SK-N-SH (cell line): ENCODE measurements at regions not wholly inside any gene's neighbourhood (a gene's known extent, or its start where the extent isn't known, plus 50 kb on each side); places are given as distances from the start of the nearest gene placed in this dataset.

ENCODE experiments used
- CTCF ChIA-PET: fragments of 300-600, 350-600 bp; formaldehyde crosslinking; extraction: SDS; loops from one replicate; lab custom pipeline; 2021; lab: Yijun Ruan, JAX
- POLR2A ChIA-PET: fragments of 350-600 bp; sonication (Branson Sonifier 250); formaldehyde crosslinking; extraction: SDS; loops from one replicate; lab custom pipeline; 2020; ENCODE audit warnings: antibody characterized with exemption, inconsistent platforms; lab: Yijun Ruan, JAX
- DNase-seq: peaks from one replicate; pipeline ENCODE4 v3.0.0; 2012
- H2AFZ ChIP-seq: fragments of 200-600 bp; sonication (generic); 2 replicates; pipeline ENCODE4 v1.8.1; 2016; ENCODE audit warnings: antibody characterized with exemption, mild to moderate bottlenecking, low read depth
- H3F3A ChIP-seq: fragments of 200-600 bp; sonication (generic); replicated peaks from 2 replicates; pipeline ENCODE3; 2016; ENCODE audit warnings: antibody characterized with exemption, mild to moderate bottlenecking; ENCODE audit not compliant: insufficient read depth
- H3K27ac ChIP-seq, 2 experiments: fragments of 200-500 bp in 1 of 2; fragments of 200-600 bp in 1 of 2; sonication (Bioruptor generic) in 1 of 2; sonication (generic), shearing (Covaris generic) in 1 of 2; 2 replicates each; pipeline versions ENCODE4 v1.5.1 to v1.6.1; 2014 to 2016; ENCODE audit warnings: low read depth in 2 of 2, inconsistent platforms in 1 of 2, low read length in 1 of 2, mild to moderate bottlenecking in 1 of 2, mixed read lengths in 1 of 2
- H3K27me3 ChIP-seq: fragments of 200-600 bp; sonication (generic), shearing (Covaris generic); 2 replicates; pipeline ENCODE4 v1.6.1; 2016; ENCODE audit warnings: mixed run types; ENCODE audit not compliant: insufficient read depth
- H3K36me3 ChIP-seq, 2 experiments: fragments of 200-500 bp in 1 of 2; fragments of 200-600 bp in 1 of 2; sonication (Bioruptor generic) in 1 of 2; sonication (generic) in 1 of 2; replicated peaks in 1 of 2; 2 replicates each; pipeline versions ENCODE3 to v1.5.1; 2014 to 2016; ENCODE audit warnings: low read length in 1 of 2, mild to moderate bottlenecking in 1 of 2; ENCODE audit not compliant: insufficient read depth in 2 of 2, control insufficient read depth in 1 of 2
- H3K4me1 ChIP-seq, 2 experiments: fragments of 200-500 bp in 1 of 2; fragments of 200-600 bp in 1 of 2; sonication (Bioruptor generic) in 1 of 2; sonication (generic), shearing (Covaris generic) in 1 of 2; 2 replicates each; pipeline versions ENCODE4 v1.5.1 to v1.6.1; 2014 to 2016; ENCODE audit warnings: low read depth in 1 of 2, low read length in 1 of 2, mixed run types in 1 of 2; ENCODE audit not compliant: insufficient read depth in 2 of 2, control insufficient read depth in 1 of 2
- H3K4me2 ChIP-seq: fragments of 200-600 bp; sonication (generic), shearing (Covaris generic); 2 replicates; pipeline ENCODE4 v1.6.1; 2017; ENCODE audit warnings: mixed run types
- H3K4me3 ChIP-seq, 2 experiments: fragments of 200-500 bp in 1 of 2; fragments of 200-600 bp in 1 of 2; sonication (Bioruptor generic) in 1 of 2; sonication (generic), shearing (Covaris generic) in 1 of 2; 2 replicates each; pipeline versions ENCODE4 v1.5.1 to v1.8.1; 2014 to 2016; ENCODE audit warnings: low read depth in 2 of 2, inconsistent platforms in 1 of 2, low read length in 1 of 2, mild to moderate bottlenecking in 1 of 2, mixed read lengths in 1 of 2, moderate library complexity in 1 of 2
- H3K79me2 ChIP-seq: fragments of 200-600 bp; sonication (generic); 2 replicates; pipeline ENCODE4 v1.8.1; 2017; ENCODE audit warnings: mild to moderate bottlenecking; ENCODE audit not compliant: insufficient read depth
- H3K9ac ChIP-seq: fragments of 200-600 bp; sonication (generic); 2 replicates; pipeline ENCODE4 v1.6.1; 2017; ENCODE audit warnings: mixed run types
- H3K9me2 ChIP-seq: fragments of 200-600 bp; sonication (generic); 2 replicates; pipeline ENCODE4 v1.6.1; 2017; ENCODE audit warnings: mixed run types
- H3K9me3 ChIP-seq: fragments of 200-600 bp; sonication (generic); 2 replicates; pipeline ENCODE4 v1.6.1; 2017; ENCODE audit warnings: mixed run types, mild to moderate bottlenecking, moderate library complexity
- H4K20me1 ChIP-seq: fragments of 200-600 bp; sonication (generic); 2 replicates; pipeline ENCODE4 v1.6.1; 2017; ENCODE audit warnings: mild to moderate bottlenecking, mixed run types; ENCODE audit not compliant: insufficient read depth
- CHD2 ChIP-seq: fragments of 150-350 bp; IDR thresholded peaks from 2 replicates; pipeline ENCODE4 v1.6.1; 2018; ENCODE audit warnings: low read length; ENCODE audit not compliant: partially characterized antibody
- EZH2phosphoT487 ChIP-seq: fragments of 200-600 bp; sonication (generic); IDR thresholded peaks from 2 replicates; pipeline ENCODE4 v1.6.1; 2017; ENCODE audit warnings: low read depth, mixed run types, mild to moderate bottlenecking, antibody characterized with exemption, moderate library complexity, borderline replicate concordance
- FOXJ3 ChIP-seq: sonication (generic); formaldehyde crosslinking; IDR thresholded peaks from 2 replicates; pipeline ENCODE4 v1.5.1; 2020; ENCODE audit warnings: mild to moderate bottlenecking, missing genetic modification reagents
- FOXM1 ChIP-seq: IDR thresholded peaks from 2 replicates; pipeline ENCODE4 v1.4.0; 2012; ENCODE audit warnings: low read depth, mild to moderate bottlenecking
- GABPA ChIP-seq: IDR thresholded peaks from 2 replicates; pipeline ENCODE4 v1.4.0; 2012; ENCODE audit warnings: low read depth, mild to moderate bottlenecking
- MXI1 ChIP-seq: IDR thresholded peaks from 2 replicates; pipeline ENCODE4 v1.6.1; 2012; ENCODE audit warnings: mild to moderate bottlenecking, low read depth, low read length, improper control_type of control experiment
- NRF1 ChIP-seq: IDR thresholded peaks from 2 replicates; pipeline ENCODE4 v1.6.1; 2012; ENCODE audit warnings: low read depth, mild to moderate bottlenecking, low read length
- RCOR1 ChIP-seq: fragments of 150-350 bp; IDR thresholded peaks from 2 replicates; pipeline ENCODE4 v1.6.1; 2017; ENCODE audit warnings: antibody characterized with exemption, low read length
- RXRA ChIP-seq: IDR thresholded peaks from 2 replicates; pipeline ENCODE4 v1.4.0; 2012; ENCODE audit warnings: low read depth, mild to moderate bottlenecking, borderline replicate concordance
- SIN3A ChIP-seq: IDR thresholded peaks from 2 replicates; pipeline ENCODE4 v1.6.1; 2012; ENCODE audit warnings: low read depth, mild to moderate bottlenecking, low read length, moderate library complexity, borderline replicate concordance
- TAF1 ChIP-seq: IDR thresholded peaks from 2 replicates; pipeline ENCODE4 v1.6.1; 2012; ENCODE audit warnings: low read depth, mild to moderate bottlenecking, low read length, moderate library complexity, borderline replicate concordance
- TCF12 ChIP-seq: IDR thresholded peaks from 2 replicates; pipeline ENCODE4 v1.4.0; 2012
- TEAD4 ChIP-seq: IDR thresholded peaks from 2 replicates; pipeline ENCODE4 v1.4.0; 2012; ENCODE audit warnings: mild to moderate bottlenecking, borderline replicate concordance; ENCODE audit not compliant: insufficient read depth
- WGBS: methylation state at CpG from one replicate; pipeline ENCODE4 v1.1.6; 2017; ENCODE audit warnings: low lambda C conversion rate; 5-methylcytosine and 5-hydroxymethylcytosine counted together
- TF ChIP-seq, protein P1 (sequence below): fragments of 150-350 bp; IDR thresholded peaks from 2 replicates; pipeline ENCODE4 v1.6.1; 2016; ENCODE audit warnings: mild to moderate bottlenecking, low read depth, low read length
- TF ChIP-seq, protein P2 (sequence below): IDR thresholded peaks from 2 replicates; pipeline ENCODE4; 2012
- TF ChIP-seq, protein P3 (sequence below): IDR thresholded peaks from 2 replicates; pipeline ENCODE4 v1.6.1; 2012; ENCODE audit warnings: mild to moderate bottlenecking, low read depth, low read length, moderate library complexity
- TF ChIP-seq, protein P4 (sequence below): fragments of 200-600 bp; sonication (generic); IDR thresholded peaks from 2 replicates; pipeline ENCODE4 v1.6.1; 2017; ENCODE audit warnings: antibody characterized with exemption, mild to moderate bottlenecking, moderate library complexity

DNA sequence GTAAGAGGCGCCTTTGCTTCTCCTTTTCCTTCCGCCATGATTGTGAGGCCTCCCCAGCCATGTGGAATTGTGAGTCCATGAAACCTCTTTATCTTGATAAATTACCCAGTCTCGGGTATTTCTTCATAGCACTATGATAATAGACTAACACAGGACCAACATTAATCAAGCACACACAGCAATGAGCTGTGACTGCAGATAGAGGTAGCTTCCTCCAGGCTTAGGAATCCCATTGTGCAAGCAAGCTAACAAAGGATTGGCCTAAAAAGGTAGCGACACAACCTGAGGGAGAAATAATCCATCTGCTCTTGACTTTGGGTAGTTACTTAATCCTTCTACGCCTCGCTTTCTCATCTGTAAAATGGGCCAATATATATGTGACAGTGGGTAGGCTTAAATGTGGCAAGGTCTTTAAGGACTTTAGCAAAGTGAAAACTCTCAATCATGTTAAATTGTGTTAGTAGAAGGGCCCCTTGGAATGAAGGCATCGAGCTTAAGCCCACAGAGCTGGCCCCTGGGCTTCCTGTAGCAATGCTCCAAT is 393.6 kb downstream of the SOX9 start:
- H3K36me3 ChIP-seq = no peaks in the 10 kb centered on the region
- CTCF ChIA-PET = interaction anchor here (1.0 to 1.7 kb wide), 4 partner anchors 11 to 43 kb away, joined by 3 to 5 read pairs (median 4); no protein-coding TSS in a partner anchor

More for the DNA sequence above, 393.6 kb downstream of the SOX9 start:
- no peak overlapping the region for H3K4me3 ChIP-seq
- H3K27me3 ChIP-seq = no peaks in the 10 kb centered on the region
- POLR2A ChIA-PET = no interaction called here
- peaks cover 9 to 33% of the 10 kb centered on the region in 2 experiments; a peak in 3 of 4 replicates for H3K4me1 ChIP-seq
- no peak for DNase-seq
- no peaks in the 10 kb centered on the region for H3K9me3 ChIP-seq
- H4K20me1 ChIP-seq = no peaks in the 10 kb centered on the region
- peak overlapping the region; percentile 68 for H2AFZ ChIP-seq
- H3K27ac ChIP-seq = peak overlapping the region in 1 of 2 experiments; percentile 84; a peak in 2 of 4 replicates
- H3K9me2 ChIP-seq = no peaks in the 10 kb centered on the region
- peaks cover 4% of the 10 kb centered on the region for H3F3A ChIP-seq
- H3K4me2 ChIP-seq = peak overlapping the region; percentile 55
- TF ChIP-seq RXRA = no peak
- TF ChIP-seq RCOR1 = no peak
- TF ChIP-seq, protein P1, sequence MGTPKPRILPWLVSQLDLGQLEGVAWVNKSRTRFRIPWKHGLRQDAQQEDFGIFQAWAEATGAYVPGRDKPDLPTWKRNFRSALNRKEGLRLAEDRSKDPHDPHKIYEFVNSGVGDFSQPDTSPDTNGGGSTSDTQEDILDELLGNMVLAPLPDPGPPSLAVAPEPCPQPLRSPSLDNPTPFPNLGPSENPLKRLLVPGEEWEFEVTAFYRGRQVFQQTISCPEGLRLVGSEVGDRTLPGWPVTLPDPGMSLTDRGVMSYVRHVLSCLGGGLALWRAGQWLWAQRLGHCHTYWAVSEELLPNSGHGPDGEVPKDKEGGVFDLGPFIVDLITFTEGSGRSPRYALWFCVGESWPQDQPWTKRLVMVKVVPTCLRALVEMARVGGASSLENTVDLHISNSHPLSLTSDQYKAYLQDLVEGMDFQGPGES = no peak
- TF ChIP-seq, protein P2, sequence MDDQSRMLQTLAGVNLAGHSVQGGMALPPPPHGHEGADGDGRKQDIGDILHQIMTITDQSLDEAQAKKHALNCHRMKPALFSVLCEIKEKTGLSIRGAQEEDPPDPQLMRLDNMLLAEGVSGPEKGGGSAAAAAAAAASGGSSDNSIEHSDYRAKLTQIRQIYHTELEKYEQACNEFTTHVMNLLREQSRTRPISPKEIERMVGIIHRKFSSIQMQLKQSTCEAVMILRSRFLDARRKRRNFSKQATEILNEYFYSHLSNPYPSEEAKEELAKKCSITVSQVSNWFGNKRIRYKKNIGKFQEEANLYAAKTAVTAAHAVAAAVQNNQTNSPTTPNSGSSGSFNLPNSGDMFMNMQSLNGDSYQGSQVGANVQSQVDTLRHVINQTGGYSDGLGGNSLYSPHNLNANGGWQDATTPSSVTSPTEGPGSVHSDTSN = no peak
- no peak for TF ChIP-seq TCF12
- no peak for TF ChIP-seq FOXJ3 (CRISPR knock-in tag)
- no peak for TF ChIP-seq TAF1
- no peak for TF ChIP-seq EZH2phosphoT487
- no peak for TF ChIP-seq TEAD4
- TF ChIP-seq, protein P3, sequence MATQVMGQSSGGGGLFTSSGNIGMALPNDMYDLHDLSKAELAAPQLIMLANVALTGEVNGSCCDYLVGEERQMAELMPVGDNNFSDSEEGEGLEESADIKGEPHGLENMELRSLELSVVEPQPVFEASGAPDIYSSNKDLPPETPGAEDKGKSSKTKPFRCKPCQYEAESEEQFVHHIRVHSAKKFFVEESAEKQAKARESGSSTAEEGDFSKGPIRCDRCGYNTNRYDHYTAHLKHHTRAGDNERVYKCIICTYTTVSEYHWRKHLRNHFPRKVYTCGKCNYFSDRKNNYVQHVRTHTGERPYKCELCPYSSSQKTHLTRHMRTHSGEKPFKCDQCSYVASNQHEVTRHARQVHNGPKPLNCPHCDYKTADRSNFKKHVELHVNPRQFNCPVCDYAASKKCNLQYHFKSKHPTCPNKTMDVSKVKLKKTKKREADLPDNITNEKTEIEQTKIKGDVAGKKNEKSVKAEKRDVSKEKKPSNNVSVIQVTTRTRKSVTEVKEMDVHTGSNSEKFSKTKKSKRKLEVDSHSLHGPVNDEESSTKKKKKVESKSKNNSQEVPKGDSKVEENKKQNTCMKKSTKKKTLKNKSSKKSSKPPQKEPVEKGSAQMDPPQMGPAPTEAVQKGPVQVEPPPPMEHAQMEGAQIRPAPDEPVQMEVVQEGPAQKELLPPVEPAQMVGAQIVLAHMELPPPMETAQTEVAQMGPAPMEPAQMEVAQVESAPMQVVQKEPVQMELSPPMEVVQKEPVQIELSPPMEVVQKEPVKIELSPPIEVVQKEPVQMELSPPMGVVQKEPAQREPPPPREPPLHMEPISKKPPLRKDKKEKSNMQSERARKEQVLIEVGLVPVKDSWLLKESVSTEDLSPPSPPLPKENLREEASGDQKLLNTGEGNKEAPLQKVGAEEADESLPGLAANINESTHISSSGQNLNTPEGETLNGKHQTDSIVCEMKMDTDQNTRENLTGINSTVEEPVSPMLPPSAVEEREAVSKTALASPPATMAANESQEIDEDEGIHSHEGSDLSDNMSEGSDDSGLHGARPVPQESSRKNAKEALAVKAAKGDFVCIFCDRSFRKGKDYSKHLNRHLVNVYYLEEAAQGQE = no peak
- TF ChIP-seq, protein P4, sequence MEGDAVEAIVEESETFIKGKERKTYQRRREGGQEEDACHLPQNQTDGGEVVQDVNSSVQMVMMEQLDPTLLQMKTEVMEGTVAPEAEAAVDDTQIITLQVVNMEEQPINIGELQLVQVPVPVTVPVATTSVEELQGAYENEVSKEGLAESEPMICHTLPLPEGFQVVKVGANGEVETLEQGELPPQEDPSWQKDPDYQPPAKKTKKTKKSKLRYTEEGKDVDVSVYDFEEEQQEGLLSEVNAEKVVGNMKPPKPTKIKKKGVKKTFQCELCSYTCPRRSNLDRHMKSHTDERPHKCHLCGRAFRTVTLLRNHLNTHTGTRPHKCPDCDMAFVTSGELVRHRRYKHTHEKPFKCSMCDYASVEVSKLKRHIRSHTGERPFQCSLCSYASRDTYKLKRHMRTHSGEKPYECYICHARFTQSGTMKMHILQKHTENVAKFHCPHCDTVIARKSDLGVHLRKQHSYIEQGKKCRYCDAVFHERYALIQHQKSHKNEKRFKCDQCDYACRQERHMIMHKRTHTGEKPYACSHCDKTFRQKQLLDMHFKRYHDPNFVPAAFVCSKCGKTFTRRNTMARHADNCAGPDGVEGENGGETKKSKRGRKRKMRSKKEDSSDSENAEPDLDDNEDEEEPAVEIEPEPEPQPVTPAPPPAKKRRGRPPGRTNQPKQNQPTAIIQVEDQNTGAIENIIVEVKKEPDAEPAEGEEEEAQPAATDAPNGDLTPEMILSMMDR = no peak
- no peak for TF ChIP-seq GABPA
- no peak for TF ChIP-seq SIN3A
- TF ChIP-seq FOXM1 = no peak
- no peak for TF ChIP-seq CHD2
- no peak for TF ChIP-seq NRF1
- no peak for TF ChIP-seq MXI1
- H3K79me2 ChIP-seq = peaks cover 38% of the 10 kb centered on the region
- WGBS = 93% methylated on average over 7 of the region's 7 CpGs
- H3K9ac ChIP-seq = no peak overlapping the region
